KMS-11 (cell line): ENCODE measurements at regions not wholly inside any gene's neighbourhood (a gene's known extent, or its start where the extent isn't known, plus 50 kb on each side); places are given as distances from the start of the nearest gene placed in this dataset.
"Not testable (repeated sequence)": the region's sequence is repeated elsewhere in the genome, so short reads cannot be mapped to it uniquely, and the experiment has no call there.

Experiments used
- H2AFZ ChIP-seq: fragments of 200-600 bp; sonication (generic); 2 replicates; pipeline ENCODE4 v1.6.1; 2016; ENCODE audit warnings: antibody characterized with exemption, mixed run types, low read depth
- H3K27ac ChIP-seq: fragments of 200-600 bp; sonication (generic); 2 replicates; pipeline ENCODE4 v1.6.1; 2016; ENCODE audit warnings: mild to moderate bottlenecking, mixed run types
- H3K27me3 ChIP-seq: fragments of 200-600 bp; sonication (generic); 2 replicates; pipeline ENCODE4 v1.6.1; 2017; ENCODE audit warnings: mild to moderate bottlenecking, low read depth, mixed run types, moderate library complexity; ENCODE audit not compliant: insufficient read depth
- H3K36me3 ChIP-seq: fragments of 200-600 bp; sonication (generic); 2 replicates; pipeline ENCODE4 v1.6.1; 2017; ENCODE audit warnings: mild to moderate bottlenecking, mixed run types; ENCODE audit not compliant: insufficient read depth
- H3K4me1 ChIP-seq: fragments of 200-600 bp; sonication (generic); 2 replicates; pipeline ENCODE4 v1.6.1; 2016; ENCODE audit warnings: mild to moderate bottlenecking, low read depth, mixed run types; ENCODE audit not compliant: poor library complexity, severe bottlenecking
- H3K4me2 ChIP-seq: fragments of 200-600 bp; sonication (generic); 2 replicates; pipeline ENCODE4 v1.7.0; 2016; ENCODE audit warnings: mild to moderate bottlenecking, mixed run types
- H3K4me3 ChIP-seq: fragments of 200-600 bp; sonication (generic); IDR thresholded peaks from 2 replicates; pipeline ENCODE4 v1.6.1; 2017; ENCODE audit warnings: low read depth, low read length, mixed read lengths; ENCODE audit not compliant: insufficient read depth
- H3K79me2 ChIP-seq: fragments of 200-600 bp; sonication (generic); 2 replicates; pipeline ENCODE4 v1.6.1; 2016; ENCODE audit warnings: low read depth, mixed run types; ENCODE audit not compliant: insufficient read depth
- H3K9ac ChIP-seq: fragments of 200-600 bp; sonication (generic); 2 replicates; pipeline ENCODE4 v1.6.1; 2016; ENCODE audit warnings: mild to moderate bottlenecking, mixed run types
- H4K20me1 ChIP-seq: fragments of 200-600 bp; sonication (generic); 2 replicates; pipeline ENCODE4 v1.6.1; 2016; ENCODE audit warnings: mild to moderate bottlenecking, mixed run types; ENCODE audit not compliant: insufficient read depth
- CTCF ChIP-seq: fragments of 200-600 bp; sonication (generic); conservative IDR thresholded peaks from 2 replicates; pipeline ENCODE4 v1.6.1; 2017; ENCODE audit warnings: low read depth, mild to moderate bottlenecking, antibody characterized with exemption, low read length, moderate library complexity, mixed read lengths

GRCh38 chr4:116180157-116180601 is 905.2 kb downstream of the TRAM1L1 start:
- Histone ChIP-seq H3K4me1 (no peaks in the 10 kb centered on the region), H3K79me2 (no peaks in the 10 kb centered on the region), H2AFZ (no peak overlapping the region), H3K27ac (no peak overlapping the region), H3K27me3 (no peaks in the 10 kb centered on the region), H3K4me3 (no peak overlapping the region), H3K36me3 (no peaks in the 10 kb centered on the region), H3K9ac (no peak overlapping the region), H3K4me2 (no peak overlapping the region), H4K20me1 (no peaks in the 10 kb centered on the region)
- TF ChIP-seq CTCF, result peak; percentile 77

- not testable (repeated sequence) for H3K27ac ChIP-seq, H3K9ac ChIP-seq, H3K27me3 ChIP-seq, H3K36me3 ChIP-seq, H2AFZ ChIP-seq, H3K79me2 ChIP-seq, H3K4me3 ChIP-seq, H4K20me1 ChIP-seq, H3K4me1 ChIP-seq, H3K4me2 ChIP-seq
These were observed 934.0 kb downstream of the TRAM1L1 start for GRCh38 chr4:116151371-116151770.

GRCh38 chr4:116150152-116150551 is 935.2 kb downstream of the TRAM1L1 start:
- Histone ChIP-seq H4K20me1 (no peaks in the 10 kb centered on the region), H3K36me3 (no peaks in the 10 kb centered on the region), H3K27me3 (no peaks in the 10 kb centered on the region), H3K27ac (no peak overlapping the region), H2AFZ (no peak overlapping the region), H3K79me2 (no peaks in the 10 kb centered on the region), H3K4me1 (no peaks in the 10 kb centered on the region), H3K4me3 (no peak overlapping the region), H3K9ac (no peak overlapping the region), H3K4me2 (no peak overlapping the region)
- no peak for TF ChIP-seq CTCF

- no peak overlapping the region for H2AFZ ChIP-seq
These were observed 942.2 kb downstream of the TRAM1L1 start for GRCh38 chr4:116143198-116143597.

GRCh38 chr4:116132946-116133345 is 952.4 kb downstream of the TRAM1L1 start:
- Histone ChIP-seq H3K36me3 (no peaks in the 10 kb centered on the region), H3K4me3 (no peak overlapping the region), H2AFZ (no peak overlapping the region), H3K27ac (no peak overlapping the region), H3K4me1 (no peaks in the 10 kb centered on the region), H4K20me1 (no peaks in the 10 kb centered on the region), H3K4me2 (no peak overlapping the region), H3K9ac (no peak overlapping the region), H3K27me3 (no peaks in the 10 kb centered on the region), H3K79me2 (no peaks in the 10 kb centered on the region)
- no peak for TF ChIP-seq CTCF

More at GRCh38 chr4:116143198-116143597, 942.2 kb downstream of the TRAM1L1 start:
- Histone ChIP-seq H3K79me2 (no peaks in the 10 kb centered on the region), H3K36me3 (no peaks in the 10 kb centered on the region), H3K4me1 (no peaks in the 10 kb centered on the region), H4K20me1 (no peaks in the 10 kb centered on the region), H3K4me2 (no peak overlapping the region), H3K4me3 (no peak overlapping the region), H3K27ac (no peak overlapping the region), H3K9ac (no peak overlapping the region), H3K27me3 (no peaks in the 10 kb centered on the region)
- TF ChIP-seq CTCF, result no peak
